DOHH2 (cell line): ENCODE measurements at regions not wholly inside any gene's neighbourhood (a gene's known extent, or its start where the extent isn't known, plus 50 kb on each side); places are given as distances from the start of the nearest gene placed in this dataset.

Experiments
- H3F3A ChIP-seq: fragments of 200-600 bp; sonication (generic), shearing (Covaris generic); 2 replicates; pipeline ENCODE4 v1.6.0; 2016; ENCODE audit warnings: antibody characterized with exemption, mild to moderate bottlenecking; ENCODE audit not compliant: control insufficient read depth, insufficient read depth
- H3K27ac ChIP-seq: fragments of 200-600 bp; sonication (generic); 2 replicates; pipeline ENCODE4 v1.5.1; 2014; ENCODE audit warnings: low read depth, mild to moderate bottlenecking, low read length, moderate library complexity
- H3K27me3 ChIP-seq: fragments of 200-600 bp; sonication (generic); 2 replicates; pipeline ENCODE4 v1.6.1; 2014; ENCODE audit warnings: mild to moderate bottlenecking, low read length, mixed read lengths; ENCODE audit not compliant: control insufficient read depth
- H3K36me3 ChIP-seq: fragments of 200-600 bp; sonication (generic); 2 replicates; pipeline ENCODE4 v1.6.1; 2014; ENCODE audit warnings: mild to moderate bottlenecking, low read length, moderate library complexity, mixed read lengths; ENCODE audit not compliant: control insufficient read depth
- H3K4me1 ChIP-seq: fragments of 200-600 bp; sonication (generic); 2 replicates; pipeline ENCODE4 v1.6.1; 2014; ENCODE audit warnings: mild to moderate bottlenecking, low read length, mixed read lengths; ENCODE audit not compliant: control insufficient read depth
- H3K4me2 ChIP-seq: fragments of 200-600 bp; sonication (generic); 2 replicates; pipeline ENCODE4 v1.6.0; 2014; ENCODE audit warnings: mild to moderate bottlenecking, low read length, moderate library complexity
- H3K4me3 ChIP-seq: fragments of 200-600 bp; sonication (generic); 2 replicates; pipeline ENCODE4 v1.5.1; 2014; ENCODE audit warnings: mild to moderate bottlenecking, low read length, mixed read lengths
- H3K79me2 ChIP-seq: fragments of 200-600 bp; sonication (generic); 2 replicates; pipeline ENCODE4 v1.6.1; 2014; ENCODE audit warnings: mild to moderate bottlenecking, low read length, mixed read lengths; ENCODE audit not compliant: control insufficient read depth
- H3K9me2 ChIP-seq: fragments of 200-600 bp; sonication (generic); replicated peaks from 2 replicates; pipeline ENCODE4 v1.6.1; 2014; ENCODE audit warnings: mild to moderate bottlenecking, low read length, mixed read lengths; ENCODE audit not compliant: control insufficient read depth
- H3K9me3 ChIP-seq: fragments of 200-600 bp; sonication (generic); 2 replicates; pipeline ENCODE4 v1.6.1; 2014; ENCODE audit warnings: antibody characterized with exemption, low read length, mixed read lengths; ENCODE audit not compliant: control insufficient read depth, insufficient read depth
- H4K20me1 ChIP-seq: fragments of 200-600 bp; sonication (generic); 2 replicates; pipeline ENCODE4 v1.6.0; 2014; ENCODE audit warnings: low read depth, mild to moderate bottlenecking, antibody characterized with exemption, low read length, moderate library complexity; ENCODE audit not compliant: control insufficient read depth, insufficient read depth
- EZH2phosphoT487 ChIP-seq: fragments of 200-600 bp; sonication (generic); IDR thresholded peaks from 2 replicates; pipeline ENCODE4 v1.6.1; 2017; ENCODE audit warnings: borderline replicate concordance, mild to moderate bottlenecking, antibody characterized with exemption, low read length, moderate library complexity, mixed read lengths
- TF ChIP-seq, protein P1 (sequence below): fragments of 200-600 bp; sonication (generic); IDR thresholded peaks from one replicate; pipeline ENCODE4 v1.5.1; 2014; ENCODE audit warnings: antibody characterized with exemption, mild to moderate bottlenecking, low read depth, low read length; ENCODE audit not compliant: poor library complexity, severe bottlenecking

- H3F3A ChIP-seq: no peaks in the 10 kb centered on the region
- no peaks in the 10 kb centered on the region for H3K9me3 ChIP-seq
- H3K27ac ChIP-seq: no peak overlapping the region
- H3K79me2 ChIP-seq: no peaks in the 10 kb centered on the region
- no peaks in the 10 kb centered on the region for H3K27me3 ChIP-seq
- H4K20me1 ChIP-seq: no peaks in the 10 kb centered on the region
- H3K9me2 ChIP-seq: no peaks in the 10 kb centered on the region
- H3K4me3 ChIP-seq: no peak overlapping the region
- TF ChIP-seq, protein P1, sequence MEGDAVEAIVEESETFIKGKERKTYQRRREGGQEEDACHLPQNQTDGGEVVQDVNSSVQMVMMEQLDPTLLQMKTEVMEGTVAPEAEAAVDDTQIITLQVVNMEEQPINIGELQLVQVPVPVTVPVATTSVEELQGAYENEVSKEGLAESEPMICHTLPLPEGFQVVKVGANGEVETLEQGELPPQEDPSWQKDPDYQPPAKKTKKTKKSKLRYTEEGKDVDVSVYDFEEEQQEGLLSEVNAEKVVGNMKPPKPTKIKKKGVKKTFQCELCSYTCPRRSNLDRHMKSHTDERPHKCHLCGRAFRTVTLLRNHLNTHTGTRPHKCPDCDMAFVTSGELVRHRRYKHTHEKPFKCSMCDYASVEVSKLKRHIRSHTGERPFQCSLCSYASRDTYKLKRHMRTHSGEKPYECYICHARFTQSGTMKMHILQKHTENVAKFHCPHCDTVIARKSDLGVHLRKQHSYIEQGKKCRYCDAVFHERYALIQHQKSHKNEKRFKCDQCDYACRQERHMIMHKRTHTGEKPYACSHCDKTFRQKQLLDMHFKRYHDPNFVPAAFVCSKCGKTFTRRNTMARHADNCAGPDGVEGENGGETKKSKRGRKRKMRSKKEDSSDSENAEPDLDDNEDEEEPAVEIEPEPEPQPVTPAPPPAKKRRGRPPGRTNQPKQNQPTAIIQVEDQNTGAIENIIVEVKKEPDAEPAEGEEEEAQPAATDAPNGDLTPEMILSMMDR: no peak
- TF ChIP-seq EZH2phosphoT487: no peak
- no peak overlapping the region for H3K4me2 ChIP-seq
- peaks cover 14% of the 10 kb centered on the region; the same call in 1 of the 2 replicates for H3K36me3 ChIP-seq
- no peaks in the 10 kb centered on the region for H3K4me1 ChIP-seq
Measured at GRCh38 chr1:206419250-206419649, 51.0 kb upstream of the IKBKE start.

DNA sequence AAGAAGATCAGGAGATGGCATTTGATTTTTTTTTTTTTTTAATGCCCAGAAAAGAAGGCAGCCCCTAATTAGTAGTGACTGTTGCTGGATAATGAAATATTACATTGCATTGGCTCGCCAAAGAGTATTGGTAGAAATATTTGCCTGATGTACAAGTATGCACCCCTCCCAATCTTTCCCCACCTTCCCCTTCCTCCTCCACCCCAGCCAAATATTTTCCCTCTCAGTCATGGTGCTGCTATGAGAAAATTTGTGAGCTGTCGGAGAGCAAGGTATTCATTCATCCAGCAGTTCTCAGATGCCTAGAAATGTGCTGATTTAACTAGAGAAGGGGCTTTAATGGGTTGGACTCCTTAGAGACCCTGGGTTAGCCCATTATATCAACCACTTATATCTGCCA lies 50.5 kb upstream of the IKBKE start:
- Histone ChIP-seq H3K4me2 (no peak overlapping the region), H3K4me3 (no peak overlapping the region), H3K27ac (no peak overlapping the region), H3K4me1 (no peaks in the 10 kb centered on the region), H3K79me2 (no peaks in the 10 kb centered on the region), H3K9me3 (no peaks in the 10 kb centered on the region), H3K9me2 (no peaks in the 10 kb centered on the region), H3K36me3 (peaks cover 14% of the 10 kb centered on the region; the same call in 1 of the 2 replicates), H3K27me3 (no peaks in the 10 kb centered on the region), H3F3A (no peaks in the 10 kb centered on the region), H4K20me1 (no peaks in the 10 kb centered on the region)
- no peak for TF ChIP-seq EZH2phosphoT487
- TF ChIP-seq, protein P1: no peak

GRCh38 chr1:206420471-206420870 lies 49.8 kb upstream of the IKBKE start:
- H3K4me2 ChIP-seq: no peak overlapping the region
- no peaks in the 10 kb centered on the region for H3F3A ChIP-seq
- no peak overlapping the region for H3K27ac ChIP-seq

More at GRCh38 chr1:206420471-206420870, 49.8 kb upstream of the IKBKE start:
- Histone ChIP-seq H3K9me3 (no peaks in the 10 kb centered on the region), H3K79me2 (no peaks in the 10 kb centered on the region), H3K4me1 (no peaks in the 10 kb centered on the region), H3K9me2 (no peaks in the 10 kb centered on the region), H3K36me3 (peaks cover 14% of the 10 kb centered on the region; the same call in 1 of the 2 replicates), H4K20me1 (no peaks in the 10 kb centered on the region), H3K27me3 (no peaks in the 10 kb centered on the region), H3K4me3 (no peak overlapping the region)
- TF ChIP-seq, protein P1: no peak
- TF ChIP-seq EZH2phosphoT487: no peak
